CD4-positive, alpha-beta T cell treated with Interleukin-17A for 4 hours (primary cell): ENCODE measurements at regions not wholly inside any gene's neighbourhood (a gene's known extent, or its start where the extent isn't known, plus 50 kb on each side); places are given as distances from the start of the nearest gene placed in this dataset.
"Not testable (repeated sequence)": the region's sequence is repeated elsewhere in the genome, so short reads cannot be mapped to it uniquely, and the experiment has no call there.

Experiments used
- DNase-seq: peaks from one replicate; pipeline ENCODE4 v3.0.0-alpha.2; 2020; ENCODE audit warnings: mixed read lengths

DNA sequence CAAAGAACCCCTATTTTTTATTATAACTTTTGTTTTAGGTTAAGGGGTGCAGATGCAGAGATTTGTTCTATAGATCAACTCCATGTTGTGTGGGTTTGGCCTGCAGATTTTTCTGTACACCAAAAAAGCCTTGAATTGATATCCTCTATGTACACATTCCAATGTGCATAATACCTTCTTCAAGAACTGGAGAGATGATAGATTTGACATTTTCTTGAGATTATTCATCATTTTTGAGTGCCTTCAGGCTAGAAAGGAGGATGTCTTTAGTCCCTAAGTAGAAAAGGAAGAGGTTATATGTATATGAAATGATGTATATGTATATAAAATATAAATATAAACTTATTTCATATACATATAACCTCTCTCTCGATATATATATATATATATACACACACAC is 1190.0 kb upstream of the ALCAM start:
- no peak for DNase-seq

DNA sequence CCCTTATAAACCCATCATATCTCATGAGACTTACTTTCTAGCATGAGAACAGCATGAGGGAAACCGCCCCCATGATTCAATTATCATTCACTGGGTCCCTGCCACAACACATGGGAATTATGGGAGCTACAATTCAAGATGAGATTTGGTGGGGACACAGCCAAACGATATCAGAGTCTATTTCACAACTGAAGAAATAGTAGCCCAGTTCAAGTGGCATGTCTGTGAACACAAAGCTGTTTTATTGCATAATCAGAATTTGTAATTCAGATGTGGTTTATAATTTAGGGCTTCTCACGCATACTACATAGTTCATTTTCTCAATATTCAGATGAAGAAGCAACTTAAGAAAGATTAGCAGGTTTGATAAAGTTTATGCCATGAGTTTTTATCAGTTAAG is 1188.0 kb upstream of the ALCAM start:
- no peak for DNase-seq

DNA sequence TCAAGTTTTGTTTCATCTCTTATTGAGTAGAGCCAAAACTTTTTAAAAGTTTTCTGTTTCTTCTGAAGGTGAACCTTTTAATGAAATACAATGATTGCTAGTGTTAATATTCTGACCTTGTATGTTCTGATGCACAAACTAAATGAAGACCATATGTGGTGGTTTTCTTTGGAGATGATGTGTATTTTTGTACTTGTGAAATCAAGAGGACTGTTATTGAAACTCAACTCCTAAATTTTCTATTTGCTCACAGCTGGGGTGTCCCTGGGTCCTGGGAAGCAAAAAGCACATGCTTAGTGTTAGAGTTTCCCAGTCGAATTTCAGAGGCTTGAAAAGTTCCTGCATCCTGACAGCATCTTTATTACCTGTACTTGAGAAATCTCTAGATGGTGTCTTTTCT is 1185.8 kb upstream of the ALCAM start:
- DNase-seq, result no peak

DNA sequence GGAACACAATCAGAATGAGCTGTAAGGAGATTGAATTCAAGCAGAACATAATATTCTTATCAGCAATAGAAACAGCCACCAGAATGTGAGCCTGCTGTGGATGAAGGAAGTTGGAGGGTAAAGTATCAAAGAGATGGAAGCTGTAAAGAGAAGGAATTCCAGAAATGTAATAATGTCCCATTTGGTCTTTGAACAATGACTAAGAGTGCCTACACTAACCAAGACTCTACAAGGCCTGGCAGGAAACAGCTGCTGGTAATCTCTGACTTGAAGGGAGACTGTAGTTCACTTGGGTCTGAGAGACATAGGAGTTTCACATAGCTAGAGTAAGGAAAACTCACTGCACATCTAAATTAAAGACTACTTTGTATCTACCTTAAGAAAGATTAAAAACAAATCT is 1176.0 kb upstream of the ALCAM start:
- DNase-seq, result no peak

DNA sequence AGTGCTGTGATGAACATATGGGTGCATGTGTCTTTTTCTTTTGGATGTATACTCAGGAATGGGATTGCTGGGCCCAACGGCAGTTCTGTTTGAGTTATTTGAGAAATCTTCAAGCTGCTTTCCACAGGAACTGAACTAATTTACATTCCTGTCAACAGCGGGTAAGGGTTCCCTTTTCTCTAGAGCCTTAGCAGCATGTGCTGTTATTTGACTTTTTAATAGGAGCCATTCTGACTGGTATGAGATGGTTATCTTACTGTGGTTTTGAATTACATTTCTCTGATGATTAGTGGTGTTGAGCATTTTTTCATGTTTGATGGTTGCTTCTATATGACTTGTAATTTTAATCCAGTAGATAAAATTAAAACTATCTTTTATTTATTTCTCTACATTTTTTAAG is 1168.6 kb upstream of the ALCAM start:
- DNase-seq, result no peak

DNA sequence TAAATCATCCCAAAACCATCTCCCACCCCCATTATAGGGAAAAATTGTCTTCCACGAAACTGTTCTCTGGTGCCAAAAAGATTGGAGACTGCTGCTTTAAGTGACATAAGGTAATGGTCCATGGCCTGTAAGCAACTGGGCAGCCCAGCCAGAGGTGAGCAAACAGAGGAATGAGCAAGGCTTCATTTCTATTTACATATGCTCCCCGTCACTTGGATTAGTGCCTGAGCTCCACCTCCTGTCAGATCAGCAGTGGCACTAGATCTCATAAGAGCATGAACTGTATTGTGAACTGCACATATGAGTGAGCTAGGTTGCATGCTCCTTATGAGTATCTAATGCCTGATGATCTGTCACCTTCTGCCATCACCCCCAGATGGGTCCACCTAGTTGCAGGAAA is 1159.8 kb upstream of the ALCAM start:
- DNase-seq, result no peak

DNA sequence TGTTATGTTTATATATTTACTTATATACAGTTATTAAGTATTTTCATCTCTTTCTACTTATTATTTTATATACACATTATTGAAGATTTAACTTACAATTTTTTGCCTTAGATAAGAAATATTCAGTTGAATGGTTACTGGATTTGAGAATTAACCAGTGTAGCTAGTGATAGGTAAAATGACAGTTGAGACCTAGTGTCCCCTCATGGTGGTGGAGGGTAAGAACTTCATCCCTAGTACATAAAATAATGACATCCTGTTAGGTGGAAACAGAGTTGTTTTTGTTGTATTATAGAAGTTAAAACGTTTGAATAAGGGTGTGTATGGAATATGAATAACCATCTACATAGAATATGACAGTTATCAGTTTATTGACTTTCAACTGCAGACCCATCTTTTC is 1152.4 kb upstream of the ALCAM start:
- DNase-seq, result no peak

DNA sequence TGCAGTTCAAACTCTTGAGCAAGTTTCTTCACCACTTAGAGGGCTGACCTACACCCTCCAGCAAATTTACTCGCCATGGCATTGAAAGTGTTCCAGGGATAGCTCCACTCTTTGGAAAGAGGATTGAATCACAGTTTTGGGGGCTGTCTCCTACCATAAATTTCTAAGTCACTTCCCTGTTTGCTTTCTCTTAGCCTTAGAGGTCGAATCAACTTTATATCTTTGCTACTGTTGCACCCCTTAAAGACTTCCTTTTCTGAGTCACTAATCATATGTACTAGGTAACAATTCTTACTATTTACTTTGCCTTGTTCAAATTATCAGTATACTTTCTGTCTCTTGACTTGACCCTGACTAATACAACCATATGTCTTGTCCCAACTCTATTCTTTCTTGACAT is 1151.8 kb upstream of the ALCAM start:
- no peak for DNase-seq

DNA sequence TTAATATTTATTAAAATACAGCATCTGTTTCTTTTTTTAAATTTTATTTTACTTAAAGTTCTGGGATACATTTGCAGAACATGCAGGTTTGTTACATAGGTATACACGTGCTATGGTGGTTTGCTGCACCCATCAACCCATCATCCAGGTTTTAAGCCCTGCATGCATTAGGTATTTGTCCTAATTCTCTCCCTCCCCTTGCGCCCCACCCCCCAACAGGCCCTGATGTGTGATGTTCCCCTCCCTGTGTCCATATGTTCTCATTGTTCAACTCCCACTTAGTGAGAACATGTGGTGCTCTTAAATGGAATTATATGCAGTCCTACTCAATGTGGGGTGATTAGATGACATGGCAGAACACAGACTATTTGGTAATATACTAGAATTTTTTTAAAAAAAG is 1147.7 kb upstream of the ALCAM start:
- not testable (repeated sequence) for DNase-seq

DNA sequence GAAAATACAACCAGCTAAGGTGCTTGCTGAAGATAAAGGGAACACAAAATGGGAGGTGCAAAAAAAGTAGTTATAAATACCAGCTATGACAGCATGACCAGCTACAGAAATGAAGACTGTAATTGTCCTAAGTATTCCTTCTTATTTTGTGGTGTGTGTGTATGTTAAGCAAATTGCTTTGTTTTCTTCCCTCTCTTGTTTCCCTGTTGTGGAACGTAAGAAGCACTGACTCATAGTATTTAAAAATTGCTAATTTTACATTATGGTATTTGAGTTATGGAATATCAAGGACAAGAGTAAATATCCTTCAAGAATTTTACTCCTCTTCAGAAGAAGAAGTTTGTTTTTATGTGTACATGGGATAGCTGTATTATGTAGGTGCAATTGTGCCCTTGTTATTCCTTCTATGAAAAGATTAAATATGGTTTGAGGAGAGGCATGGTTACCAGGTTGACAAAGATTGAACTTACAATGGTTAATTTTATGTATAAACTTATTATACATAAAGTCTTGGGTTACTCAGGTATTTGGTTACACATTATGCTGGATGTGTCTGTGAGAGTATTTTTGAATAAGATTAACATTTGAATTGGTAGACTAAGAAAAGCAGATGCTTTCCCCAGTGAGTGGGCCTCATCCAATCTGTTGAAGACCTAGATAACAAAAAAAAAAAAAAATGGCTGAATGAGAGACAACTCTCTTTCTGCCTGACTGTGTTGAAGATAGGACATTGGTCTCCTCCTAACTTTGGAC is 1132.1 kb upstream of the ALCAM start:
- DNase-seq, result no peak

DNA sequence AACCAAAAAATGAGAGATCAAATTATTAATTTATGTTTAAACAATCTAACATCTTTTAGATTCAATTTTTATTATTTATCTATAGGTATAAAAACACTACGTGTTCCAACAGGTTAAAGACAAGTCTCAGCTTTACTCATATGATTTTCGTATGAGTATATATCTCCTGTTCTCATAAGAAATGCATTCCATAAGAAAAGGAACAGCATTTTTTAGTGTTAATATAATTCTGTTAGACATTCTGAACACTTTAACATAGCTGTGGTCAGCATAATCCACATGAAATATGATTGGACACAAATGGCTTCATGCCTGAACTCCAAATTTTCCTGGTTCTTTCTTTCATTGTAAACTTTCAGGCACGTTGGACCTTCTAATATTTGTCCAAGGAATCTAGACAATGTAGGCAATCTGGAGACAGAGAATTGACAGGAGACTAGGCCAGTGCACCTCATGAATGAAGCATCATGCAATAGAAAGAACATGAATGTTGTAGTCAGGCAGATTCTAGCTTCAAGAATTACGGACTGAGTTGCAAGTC is 1122.0 kb upstream of the ALCAM start:
- DNase-seq, result no peak

DNA sequence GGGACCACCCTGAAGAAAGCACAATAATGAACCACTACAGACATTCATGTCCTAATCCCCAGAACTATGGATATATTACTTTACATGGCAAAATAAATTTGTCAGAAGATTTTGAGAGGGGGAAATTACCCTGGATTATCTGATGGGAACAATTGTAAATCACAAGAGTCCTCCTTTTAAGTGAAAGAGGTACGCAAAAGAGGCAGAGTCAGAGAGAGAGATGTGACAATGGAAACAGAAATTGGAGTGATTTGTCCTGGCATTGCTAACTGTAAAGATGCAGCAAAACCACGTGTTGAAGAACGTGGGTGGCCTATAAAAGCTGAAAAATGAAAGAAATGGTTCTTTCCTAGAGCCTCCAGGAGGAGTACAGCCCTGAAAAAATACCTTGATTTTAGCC is 1121.4 kb upstream of the ALCAM start:
- no peak for DNase-seq

DNA sequence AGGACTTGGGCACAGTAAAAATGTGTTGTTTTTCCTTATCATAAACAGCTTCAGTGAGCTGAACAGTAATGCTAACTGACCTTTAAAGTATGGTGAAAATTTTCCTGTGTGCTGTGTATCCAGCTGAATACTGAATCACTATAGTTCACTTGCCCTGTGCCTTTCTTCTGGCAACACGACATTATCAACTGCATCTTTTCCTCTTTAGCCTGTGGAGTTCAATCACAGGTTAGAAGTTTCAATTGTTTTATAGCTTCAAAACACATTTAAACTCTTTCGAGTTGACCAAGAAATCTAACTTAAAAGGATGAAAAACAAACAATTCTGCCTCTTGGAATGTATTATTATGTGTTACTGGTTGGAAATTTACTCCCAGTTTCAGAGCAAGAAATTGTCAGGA is 1120.7 kb upstream of the ALCAM start:
- no peak for DNase-seq

DNA sequence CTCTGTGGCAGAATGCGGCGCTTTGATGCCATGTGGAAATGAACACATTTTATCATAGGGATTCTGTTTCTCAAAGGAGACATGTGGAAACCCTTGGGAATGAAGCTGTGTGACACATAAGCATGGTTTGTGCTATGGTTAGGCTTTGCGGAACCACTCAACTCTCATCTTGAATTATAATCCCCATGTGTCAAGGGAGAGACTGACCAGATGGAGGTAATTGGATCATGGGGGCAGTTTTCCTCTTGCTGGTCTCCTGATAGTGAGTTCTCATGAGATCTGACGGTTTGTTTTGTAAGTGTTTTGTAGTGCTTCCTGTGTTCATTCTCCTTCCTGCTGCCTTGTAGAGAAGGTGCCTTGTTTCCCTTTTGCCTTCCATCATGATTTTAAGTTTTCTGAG is 1109.2 kb upstream of the ALCAM start:
- no peak for DNase-seq

DNA sequence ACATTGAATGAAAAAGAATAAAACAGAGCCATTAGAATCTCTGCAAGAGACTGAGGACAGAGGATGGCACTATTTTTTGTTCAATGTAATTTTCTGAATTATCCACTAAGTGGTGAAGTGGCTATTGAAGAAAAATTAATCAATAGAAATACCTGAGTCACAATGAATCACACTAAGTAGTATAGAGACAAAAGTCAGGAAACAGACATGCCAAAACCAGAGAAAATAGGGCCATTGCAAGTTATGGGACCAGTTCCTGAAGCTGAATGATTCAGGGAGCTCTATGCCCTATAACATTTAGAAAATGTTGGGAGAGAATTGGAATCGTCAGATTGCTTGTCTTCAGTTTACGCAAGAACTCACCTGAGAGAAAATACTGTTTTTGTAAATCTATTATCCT is 1103.2 kb upstream of the ALCAM start:
- DNase-seq, result no peak

DNA sequence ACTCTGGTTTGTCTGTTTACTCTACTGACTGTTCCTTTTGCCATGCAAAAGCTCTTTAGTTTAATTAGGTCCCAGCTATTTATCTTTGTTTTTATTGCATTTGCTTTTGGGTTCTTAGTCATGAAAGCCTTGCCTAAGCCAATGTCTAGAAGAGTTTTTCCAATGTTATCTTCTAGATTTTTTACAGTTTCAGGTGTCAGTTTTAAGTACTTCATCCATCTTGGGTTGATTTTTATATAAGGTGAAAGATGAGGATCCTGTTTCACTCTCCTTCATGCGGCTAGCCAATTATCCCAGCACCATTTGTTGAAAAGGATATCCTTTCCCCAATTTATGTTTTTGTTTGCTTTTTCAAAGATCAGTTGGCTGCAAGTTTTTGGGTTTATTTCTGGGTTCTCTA is 1100.5 kb upstream of the ALCAM start:
- not testable (repeated sequence) for DNase-seq

DNA sequence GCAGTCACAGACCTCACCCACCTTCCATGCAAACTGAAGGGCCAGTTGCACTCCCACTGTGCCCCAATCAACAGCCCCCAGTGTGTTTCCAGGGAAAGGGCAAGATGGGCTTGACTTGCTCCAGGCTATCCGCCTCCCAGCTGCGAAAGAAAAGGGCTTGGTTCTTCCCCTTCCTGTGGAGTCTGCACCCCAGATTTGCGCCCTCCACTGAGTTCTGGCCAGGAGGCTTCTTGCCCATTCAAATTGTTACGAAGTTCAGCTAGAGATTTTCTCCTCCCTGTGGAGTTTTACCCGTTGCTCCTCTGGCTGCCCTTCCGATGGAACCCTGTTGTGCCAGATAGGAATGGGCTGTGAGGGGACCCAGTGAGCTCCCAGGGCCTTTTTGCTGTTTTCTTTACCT is 1096.9 kb upstream of the ALCAM start:
- no peak for DNase-seq

DNA sequence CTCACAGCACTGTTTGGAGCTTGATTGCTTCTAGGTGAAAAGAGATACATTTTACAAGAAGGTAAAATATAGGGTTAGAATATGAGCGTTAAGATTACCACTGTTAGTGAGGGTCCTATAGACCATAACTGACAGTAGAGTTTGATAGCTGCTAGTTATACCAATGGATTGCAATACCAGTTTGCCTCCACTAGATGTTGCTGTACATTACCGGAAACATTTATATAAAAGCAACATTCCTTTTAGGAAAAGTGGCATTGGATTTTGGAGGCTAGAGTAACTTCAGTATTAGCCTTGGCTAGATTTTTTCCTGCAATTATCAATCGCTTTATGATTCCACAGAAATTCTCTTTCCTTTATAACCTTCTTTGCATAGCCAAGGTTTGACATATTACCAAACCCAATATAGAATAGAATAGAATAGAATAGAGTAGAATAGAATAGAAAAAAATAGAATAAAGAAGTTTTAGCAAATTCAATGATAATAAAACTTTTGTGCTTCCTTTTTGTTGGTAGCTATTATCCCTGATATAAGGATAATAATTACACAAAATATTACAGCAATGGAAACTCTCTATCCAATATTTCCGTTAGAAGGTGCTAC is 1093.6 kb upstream of the ALCAM start:
- no peak for DNase-seq

DNA sequence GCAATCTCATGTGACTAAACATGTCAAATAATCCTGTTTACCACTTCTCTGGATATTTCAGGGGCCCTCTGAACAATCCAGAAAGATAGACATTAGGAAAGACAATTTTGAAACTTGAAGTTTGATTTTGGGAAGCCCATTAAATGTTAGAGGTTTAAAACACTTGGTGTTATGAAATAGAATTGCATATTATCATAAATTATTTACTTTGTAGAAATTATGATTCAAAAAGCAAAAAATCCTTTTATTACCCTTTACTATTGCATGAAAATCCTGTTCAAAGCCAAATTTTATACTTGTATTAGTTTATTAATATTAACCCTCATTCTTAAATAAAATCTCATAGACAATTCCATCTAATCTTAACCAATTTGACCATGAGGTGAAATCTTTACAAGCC is 1091.5 kb upstream of the ALCAM start:
- DNase-seq, result no peak

DNA sequence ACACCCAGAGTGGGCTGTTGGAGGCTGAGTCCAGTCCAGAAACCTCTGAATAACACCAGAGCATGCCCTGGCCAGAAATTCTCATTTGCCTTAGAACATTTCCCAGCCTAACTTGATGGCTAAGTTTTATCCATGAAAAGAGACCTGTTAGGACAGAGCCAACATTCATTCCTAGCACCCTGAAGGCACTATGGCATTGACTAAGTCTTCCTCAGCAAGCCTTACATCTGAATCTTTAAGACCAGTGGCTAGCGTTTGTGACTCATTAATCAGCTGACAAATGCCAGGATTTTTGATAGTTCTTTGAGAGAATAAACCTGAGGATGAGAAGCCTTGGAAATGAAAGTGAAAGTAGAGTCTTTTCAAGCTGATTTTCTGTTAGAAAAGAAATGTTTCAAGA is 1087.1 kb upstream of the ALCAM start:
- DNase-seq, result no peak

DNA sequence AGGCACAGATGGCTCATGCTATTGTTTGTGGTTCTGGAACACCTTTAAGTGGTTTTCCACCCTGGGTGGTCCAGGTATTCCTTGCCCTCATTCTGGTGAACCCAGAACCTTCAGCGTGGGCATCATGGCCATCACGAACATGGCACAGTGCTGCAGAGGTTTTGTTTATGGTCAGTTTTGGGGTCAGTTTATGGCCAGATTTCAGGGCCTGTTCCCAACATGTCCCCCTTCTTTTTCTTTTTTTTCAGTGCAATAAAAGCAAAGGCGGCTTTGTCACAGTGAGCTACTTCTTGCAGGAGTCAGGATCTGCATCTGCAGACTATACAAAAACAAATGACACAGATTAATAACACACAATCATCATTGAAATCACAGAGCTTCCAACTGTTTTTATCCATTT is 1085.0 kb upstream of the ALCAM start:
- no peak for DNase-seq

DNA sequence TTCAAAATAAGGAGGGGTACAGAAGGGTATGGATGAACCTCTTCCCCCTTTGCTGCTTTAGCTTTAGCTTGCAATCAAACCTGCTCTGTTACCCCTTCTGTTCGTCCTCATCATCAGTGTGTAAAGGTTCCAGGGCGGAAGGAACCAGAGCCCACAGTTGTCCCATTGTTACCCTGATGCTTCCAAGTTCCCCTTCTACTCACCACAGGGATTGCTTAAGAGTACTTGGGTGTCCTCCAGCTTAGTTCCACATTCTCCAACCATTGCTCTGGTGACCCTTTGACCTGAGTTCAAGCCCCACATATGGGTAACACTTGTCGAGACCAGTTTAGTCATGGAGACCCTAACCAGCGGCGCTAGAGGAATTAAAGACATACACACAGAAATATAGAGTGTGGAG is 1080.1 kb upstream of the ALCAM start:
- no peak for DNase-seq

DNA sequence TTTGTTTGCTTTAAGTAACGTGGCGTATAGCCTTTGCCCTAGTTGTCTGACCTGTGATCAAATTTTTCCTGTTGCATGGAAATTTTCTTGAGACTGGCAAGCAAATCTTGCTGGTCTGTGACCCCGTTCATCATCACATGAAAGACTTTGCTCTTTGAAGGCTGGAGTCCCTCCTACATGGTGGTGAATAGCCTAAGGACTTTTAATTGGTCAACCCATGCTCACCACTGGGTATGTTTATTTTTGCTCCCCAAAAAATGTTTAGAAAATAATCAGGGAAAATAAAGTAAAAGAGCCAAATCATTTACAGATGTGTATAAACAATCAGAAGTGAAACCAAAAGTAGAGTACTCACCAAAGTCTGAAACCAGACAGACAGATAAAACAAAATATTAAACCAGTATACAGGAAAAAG is 1075.3 kb upstream of the ALCAM start:
- DNase-seq, result no peak

DNA sequence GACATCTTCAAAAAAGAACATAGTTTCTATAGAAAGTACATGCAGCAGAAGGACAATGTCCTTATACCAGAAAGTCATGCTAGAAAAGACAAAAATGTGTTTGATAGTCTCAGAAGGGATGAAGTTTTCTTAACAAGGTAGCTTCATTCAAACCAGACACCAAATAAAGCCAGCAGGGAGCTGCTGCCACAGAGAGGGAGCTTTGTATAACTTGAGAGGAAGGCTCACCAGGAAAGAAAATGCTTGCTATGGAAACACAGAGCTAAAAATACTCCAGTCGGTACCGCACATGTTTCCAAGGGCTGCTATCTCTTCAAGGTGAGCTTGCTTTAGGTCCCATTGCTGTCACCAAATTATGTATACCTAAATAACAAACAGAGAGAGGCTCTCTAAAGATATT is 1074.8 kb upstream of the ALCAM start:
- DNase-seq, result no peak

DNA sequence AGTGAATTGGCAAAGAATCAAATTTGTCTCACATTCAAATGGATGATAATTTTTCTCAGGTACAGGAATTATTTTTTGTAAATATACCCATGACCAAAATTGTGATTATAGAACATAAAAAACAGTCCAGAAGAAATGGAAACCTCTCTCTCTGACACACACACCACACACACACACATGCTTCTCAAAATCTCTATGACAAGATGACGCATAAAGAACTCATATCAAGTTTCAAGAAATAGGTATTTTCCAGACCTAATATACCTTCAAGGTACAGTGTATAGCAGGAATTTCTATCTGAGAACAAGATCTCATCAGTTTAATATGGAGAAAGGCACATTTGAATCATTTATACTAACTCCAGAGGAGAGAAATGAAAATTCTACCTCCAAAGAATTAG is 1069.1 kb upstream of the ALCAM start:
- DNase-seq, result no peak
